Right ventricle myocardium superior (tissue), 1 donor: ENCODE measurements at regions not wholly inside any gene's neighbourhood (a gene's known extent, or its start where the extent isn't known, plus 50 kb on each side); places are given as distances from the start of the nearest gene placed in this dataset.
"Not testable (repeated sequence)": the region's sequence is repeated elsewhere in the genome, so short reads cannot be mapped to it uniquely, and the experiment has no call there.

Source experiments
- ATAC-seq: fragments of 200-7000 bp; cut with Tn5 transposase; one replicate; pipeline ENCODE4 v1.9.1; 2020; ENCODE audit warnings: mild to moderate bottlenecking; ENCODE audit not compliant: poor library complexity
- DNase-seq: peaks from one replicate; pipeline ENCODE4 v3.0.0-alpha.2; 2020
- intact Hi-C: fragments of 100-400 bp; cut with DNase I; formaldehyde crosslinking; loops from one replicate; pipeline ENCODE4 v1.11.2; 2022
- donor health status: DM: no; HTN: yes; CAD: no; lungs with severe emphysema.

DNA sequence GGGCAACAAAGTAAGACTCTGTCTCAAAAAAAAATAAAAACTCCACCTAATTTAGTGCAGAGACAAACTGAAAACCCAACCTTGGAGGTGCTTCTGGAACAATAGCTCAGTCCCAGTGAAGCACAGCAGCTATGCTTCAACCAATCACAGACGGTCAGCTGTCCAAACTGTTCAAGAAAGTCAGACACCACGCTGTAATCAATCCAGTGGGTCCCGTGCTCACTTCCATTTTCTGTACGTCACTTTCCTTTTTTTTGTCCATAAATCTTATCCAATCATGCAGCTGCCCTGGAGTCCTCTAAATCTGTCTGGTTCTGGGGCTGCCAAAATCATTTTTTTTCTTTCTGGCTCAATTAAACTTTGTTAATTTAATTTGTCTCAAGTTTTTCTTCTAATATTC, 93.6 kb upstream of the FAM174B start:
- ATAC-seq (no peak), DNase-seq (no peak)
- intact Hi-C loops = no loop called here

GRCh38 chr15:92749946-92750345, 94.4 kb upstream of the FAM174B start:
- no peak for DNase-seq
- no peak for ATAC-seq
- intact Hi-C loops = no loop called here

GRCh38 chr15:92751528-92751927, 96.0 kb upstream of the FAM174B start:
- intact Hi-C loops = no loop called here
- no peak for DNase-seq
- ATAC-seq = no peak

GRCh38 chr15:92753591-92753990, 98.0 kb upstream of the FAM174B start:
- ATAC-seq = no peak
- intact Hi-C loops = no loop called here
- DNase-seq = no peak

DNA sequence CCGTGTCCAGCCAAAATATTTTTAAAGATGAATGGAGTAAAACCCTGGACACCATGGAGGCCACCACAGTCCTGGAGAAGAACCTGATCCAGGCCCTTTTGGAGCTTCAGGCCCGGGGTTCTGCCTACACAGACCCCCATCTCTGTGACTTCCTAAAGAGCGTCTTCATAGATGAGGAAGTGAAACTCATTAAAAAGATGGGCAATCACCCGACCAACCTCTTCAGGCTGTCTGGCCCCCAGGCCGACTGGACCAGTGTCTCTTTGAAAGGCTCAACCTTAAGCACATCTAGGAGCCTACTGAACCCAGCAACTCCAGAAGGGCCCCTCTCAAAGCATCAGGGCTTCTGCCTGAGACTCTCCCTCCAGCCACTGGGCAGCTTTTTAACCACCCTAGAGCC, 107.9 kb upstream of the FAM174B start:
- no peak for DNase-seq
- intact Hi-C loops = no loop called here
- no peak for ATAC-seq

DNA sequence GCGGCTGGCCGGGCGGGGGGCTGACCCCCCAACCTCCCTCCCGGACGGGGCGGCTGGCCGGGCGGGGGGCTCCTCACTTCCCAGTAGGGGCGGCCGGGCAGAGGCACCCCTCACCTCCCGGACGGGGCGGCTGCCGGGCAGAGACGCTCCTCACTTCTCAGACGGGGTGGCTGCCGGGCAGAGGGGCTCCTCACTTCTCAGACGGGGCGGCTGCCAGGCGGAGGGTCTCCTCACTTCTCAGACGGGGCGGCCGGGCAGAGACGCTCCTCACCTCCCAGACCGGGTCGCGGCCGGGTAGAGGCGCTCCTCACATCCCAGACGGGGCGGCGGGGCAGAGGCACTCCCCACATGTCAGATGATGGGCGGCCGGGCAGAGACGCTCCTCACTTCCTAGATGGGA, 112.6 kb upstream of the FAM174B start:
- intact Hi-C loops, ATAC-seq, DNase-seq: not testable (repeated sequence)

GRCh38 chr15:92770641-92771040, 115.1 kb upstream of the FAM174B start:
- intact Hi-C loops = no loop called here
- no peak for ATAC-seq

GRCh38 chr15:92772061-92772460, 116.5 kb upstream of the FAM174B start:
- DNase-seq = no peak
- intact Hi-C loops = no loop called here
- no peak for ATAC-seq

More at GRCh38 chr15:92770641-92771040, 115.1 kb upstream of the FAM174B start:
- no peak for DNase-seq

DNA sequence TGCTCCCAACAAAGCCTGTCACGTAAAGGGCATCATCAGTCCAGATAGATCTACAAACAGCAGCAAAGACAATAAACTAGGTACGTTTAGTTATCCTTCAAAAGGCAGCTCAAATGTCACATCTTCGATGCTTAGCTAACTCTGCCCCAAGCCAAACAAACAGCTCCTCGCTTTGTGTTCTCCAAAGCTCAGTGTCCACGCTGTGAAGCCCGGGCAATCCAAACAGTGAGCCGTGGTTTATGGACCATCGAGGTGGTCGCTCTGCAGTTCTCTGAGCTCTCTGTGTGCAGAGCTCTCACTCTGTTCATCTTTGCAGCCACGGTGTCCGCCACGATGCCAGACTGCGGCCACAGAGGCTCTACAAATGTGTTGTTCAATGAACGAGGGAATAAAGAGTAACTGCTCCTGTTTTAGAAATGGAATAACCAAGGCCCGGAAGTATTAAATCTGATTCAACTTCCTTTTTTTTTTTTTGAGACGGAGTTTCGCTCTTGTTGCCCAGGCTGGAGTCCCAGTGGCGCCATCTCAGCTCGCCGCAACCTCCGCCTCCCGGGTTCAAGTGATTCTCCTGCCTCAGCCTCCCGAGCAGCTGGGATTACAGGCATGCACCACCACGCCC, 117.2 kb upstream of the FAM174B start:
- no peak for ATAC-seq
- DNase-seq = no peak
- intact Hi-C loops = no loop called here

DNA sequence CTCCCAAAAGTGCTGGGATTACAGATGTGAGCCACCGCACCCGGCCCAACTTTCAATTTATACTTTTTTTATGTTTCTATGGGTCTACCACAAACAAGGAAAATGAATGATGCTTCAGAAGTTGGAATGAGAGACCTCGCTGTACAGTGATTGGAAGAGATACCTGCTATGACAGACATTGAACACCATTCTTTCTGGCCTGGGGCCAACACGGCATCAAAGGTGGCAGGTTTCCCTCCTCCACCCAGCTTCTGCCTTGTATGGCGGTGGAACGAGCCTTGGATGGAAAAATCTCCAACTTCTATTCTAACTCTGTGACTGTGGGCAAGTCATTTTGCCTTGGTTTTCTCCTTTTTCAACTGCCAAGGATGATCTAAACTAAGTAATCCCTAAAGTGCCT, 117.8 kb upstream of the FAM174B start:
- ATAC-seq = no peak
- no peak for DNase-seq
- intact Hi-C loops = no loop called here

- intact Hi-C loops = no loop called here
- ATAC-seq (no peak), DNase-seq (no peak)
Measured at GRCh38 chr15:92779874-92780273, 120.2 kb upstream of the CHD2 start.

DNA sequence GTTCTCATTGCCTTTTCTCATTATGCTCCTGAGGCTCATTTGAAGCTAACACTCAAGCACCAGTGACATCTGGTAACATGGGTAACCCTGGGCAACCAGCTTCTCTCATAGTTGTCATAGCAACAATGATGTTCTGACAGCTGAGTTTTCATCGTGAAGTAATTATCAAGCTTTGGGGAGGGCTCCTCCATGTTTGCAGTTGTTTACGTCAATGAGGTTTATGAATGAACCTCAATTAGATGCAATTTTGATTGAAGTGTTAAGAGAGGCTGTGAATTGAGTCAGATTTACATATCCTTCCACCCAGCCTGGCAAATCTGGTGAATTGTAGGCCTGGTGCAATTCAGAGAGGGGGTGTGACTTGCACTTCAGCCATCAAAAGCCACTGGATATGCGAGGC, 119.3 kb upstream of the CHD2 start:
- DNase-seq (no peak), ATAC-seq (no peak)
- intact Hi-C loops = no loop called here

DNA sequence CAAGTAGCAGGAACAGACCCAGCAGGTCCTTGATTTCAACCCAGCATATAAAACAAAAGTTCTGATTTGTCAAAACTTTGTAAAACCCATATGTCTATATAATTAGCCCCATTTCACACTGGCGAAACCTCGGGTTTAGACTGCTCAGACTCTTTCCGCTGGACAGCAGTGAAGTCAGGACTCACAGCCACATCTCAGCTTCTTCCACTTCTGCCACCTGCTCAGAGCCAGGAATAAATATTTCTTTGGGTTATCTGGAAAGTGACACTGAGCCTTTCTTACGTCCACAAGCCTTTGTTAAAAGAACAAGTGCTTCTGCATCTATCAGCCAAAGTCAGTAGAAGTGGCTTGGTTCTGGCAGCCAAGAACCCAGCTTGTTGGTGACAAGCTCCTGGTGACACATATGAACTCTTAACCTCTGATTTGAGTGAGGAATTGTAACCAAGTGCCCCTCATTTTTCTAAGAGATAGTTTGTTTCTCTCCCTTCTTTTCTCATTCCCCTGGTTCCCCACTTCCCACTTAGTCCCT, 118.1 kb upstream of the CHD2 start:
- ATAC-seq (peak; percentile 65), DNase-seq (no peak)
- intact Hi-C loops = no loop called here

DNA sequence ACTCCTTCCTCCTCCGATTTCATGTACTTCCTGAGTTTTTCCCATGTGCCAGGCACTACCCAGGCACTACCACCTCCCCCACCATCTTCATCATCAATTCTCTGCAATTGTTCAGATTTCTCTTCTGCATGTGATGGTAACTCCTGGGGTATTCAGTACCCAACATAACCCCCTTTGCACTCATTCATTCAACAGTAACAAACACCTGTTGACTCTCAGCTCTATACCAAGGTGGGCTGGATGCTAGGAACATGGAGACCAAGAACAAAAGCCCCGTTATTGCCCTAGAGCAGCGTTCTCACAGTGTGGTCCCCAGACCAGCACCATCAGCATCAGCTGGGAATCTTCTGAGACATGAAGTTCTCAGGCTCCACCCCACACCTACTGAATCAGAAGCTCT, 113.0 kb upstream of the CHD2 start:
- no peak for DNase-seq
- intact Hi-C loops = no loop called here
- ATAC-seq = no peak

DNA sequence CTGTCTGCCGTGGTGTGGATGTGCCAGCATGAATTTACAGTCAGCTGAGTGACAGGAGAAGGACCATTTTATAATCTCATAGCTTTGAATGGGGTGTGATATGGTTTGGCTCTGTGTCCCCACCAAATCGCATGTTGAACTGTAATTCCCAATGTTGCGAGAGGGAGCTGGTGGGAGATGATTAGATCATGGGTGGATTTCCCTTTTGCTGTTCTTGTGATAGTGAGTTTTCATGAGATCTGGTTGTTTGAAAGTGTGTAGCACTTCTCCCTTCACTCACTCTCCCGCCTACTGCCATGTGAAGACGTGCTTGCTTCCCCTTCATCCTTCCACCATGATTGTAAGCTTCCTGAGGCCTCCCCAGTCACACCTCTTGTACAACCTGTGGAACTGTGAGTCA, 111.9 kb upstream of the CHD2 start:
- intact Hi-C loops = no loop called here
- ATAC-seq = no peak
- no peak for DNase-seq

DNA sequence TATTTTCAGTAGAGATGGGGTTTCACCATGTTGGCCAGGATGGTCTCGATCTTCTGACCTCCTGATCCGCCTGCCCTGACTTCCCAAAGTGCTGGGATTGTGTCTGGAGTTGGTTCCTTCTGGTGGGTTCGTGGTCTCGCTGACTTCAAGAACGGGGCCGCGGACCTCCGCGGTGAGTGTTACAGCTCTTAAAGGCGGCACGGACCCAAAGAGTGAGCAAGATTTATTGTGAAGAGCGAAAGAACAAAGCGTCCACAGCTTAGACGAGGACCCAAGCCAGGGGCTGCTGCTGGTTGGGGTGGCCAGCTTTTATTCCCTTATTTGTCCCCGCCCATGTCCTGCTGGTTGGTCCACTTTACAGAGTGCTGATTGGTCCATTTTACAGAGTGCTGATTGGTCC, 111.3 kb upstream of the CHD2 start:
- ATAC-seq, DNase-seq, intact Hi-C loops: not testable (repeated sequence)

- intact Hi-C loops = loop anchor here (10.0 kb wide), 1 partner anchor 199 kb away; no protein-coding TSS in a partner anchor
- ATAC-seq = no peak
- DNase-seq = no peak
Measured at GRCh38 chr15:92796161-92796611, 103.9 kb upstream of the CHD2 start.

GRCh38 chr15:92797168-92798052, 102.7 kb upstream of the CHD2 start:
- no peak for DNase-seq
- intact Hi-C loops = loop anchor here (10.0 kb wide), 1 partner anchor 197 kb away; no protein-coding TSS in a partner anchor
- ATAC-seq = peak; percentile 81

GRCh38 chr15:92800013-92800412, 100.1 kb upstream of the CHD2 start:
- DNase-seq = no peak
- ATAC-seq = no peak
- intact Hi-C loops = no loop called here
